Stomach (tissue), 4 donors: ENCODE measurements at regions not wholly inside any gene's neighbourhood (a gene's known extent, or its start where the extent isn't known, plus 50 kb on each side); places are given as distances from the start of the nearest gene placed in this dataset.

Experiments used
- EP300 ChIP-seq: sonication (generic); formaldehyde crosslinking; IDR thresholded peaks from one replicate; pipeline ENCODE4 v1.6.1; 2017; ENCODE audit warnings: antibody characterized with exemption
- POLR2A ChIP-seq, 4 donors: fragments of 450-650 bp; IDR thresholded peaks; one replicate each; pipeline ENCODE4 v1.6.1; 2016; ENCODE audit warnings: antibody characterized with exemption in 4 of 4, control low read depth in 2 of 4, mild to moderate bottlenecking in 1 of 4, moderate library complexity in 1 of 4
- TF ChIP-seq, protein P1 (sequence below), 7 experiments: fragments of 450-650 bp in 4 of 7; fragments of 200-600 bp in 3 of 7; sonication (generic) in 3 of 7; IDR thresholded peaks; one replicate each; pipeline ENCODE4 v1.5.1; 2016 to 2019; ENCODE audit warnings: antibody characterized with exemption in 7 of 7, control low read depth in 2 of 7, mild to moderate bottlenecking in 1 of 7

DNA sequence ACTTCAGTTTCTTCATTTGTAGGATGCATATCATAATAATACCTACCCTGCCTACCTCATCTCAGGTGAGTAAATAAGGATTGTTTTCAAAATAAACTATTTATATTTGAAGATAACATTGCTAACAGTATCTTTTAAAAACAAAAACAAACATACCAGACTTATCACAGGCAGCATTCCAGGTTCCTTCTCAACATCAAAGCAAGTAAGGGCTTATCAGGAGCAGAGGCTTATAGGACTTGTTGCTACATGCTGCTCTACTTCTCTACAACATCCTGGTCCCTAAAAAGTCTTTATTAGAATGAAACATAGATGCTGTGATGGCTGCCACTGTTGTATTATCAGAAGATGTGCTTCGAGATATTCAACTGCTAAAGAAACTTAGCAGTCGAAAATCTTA lies 149.2 kb upstream of the PRDM1 start:
- TF ChIP-seq, protein P1, sequence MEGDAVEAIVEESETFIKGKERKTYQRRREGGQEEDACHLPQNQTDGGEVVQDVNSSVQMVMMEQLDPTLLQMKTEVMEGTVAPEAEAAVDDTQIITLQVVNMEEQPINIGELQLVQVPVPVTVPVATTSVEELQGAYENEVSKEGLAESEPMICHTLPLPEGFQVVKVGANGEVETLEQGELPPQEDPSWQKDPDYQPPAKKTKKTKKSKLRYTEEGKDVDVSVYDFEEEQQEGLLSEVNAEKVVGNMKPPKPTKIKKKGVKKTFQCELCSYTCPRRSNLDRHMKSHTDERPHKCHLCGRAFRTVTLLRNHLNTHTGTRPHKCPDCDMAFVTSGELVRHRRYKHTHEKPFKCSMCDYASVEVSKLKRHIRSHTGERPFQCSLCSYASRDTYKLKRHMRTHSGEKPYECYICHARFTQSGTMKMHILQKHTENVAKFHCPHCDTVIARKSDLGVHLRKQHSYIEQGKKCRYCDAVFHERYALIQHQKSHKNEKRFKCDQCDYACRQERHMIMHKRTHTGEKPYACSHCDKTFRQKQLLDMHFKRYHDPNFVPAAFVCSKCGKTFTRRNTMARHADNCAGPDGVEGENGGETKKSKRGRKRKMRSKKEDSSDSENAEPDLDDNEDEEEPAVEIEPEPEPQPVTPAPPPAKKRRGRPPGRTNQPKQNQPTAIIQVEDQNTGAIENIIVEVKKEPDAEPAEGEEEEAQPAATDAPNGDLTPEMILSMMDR (IDR thresholded peaks at IDR 0.05), result no peak
- TF ChIP-seq POLR2A (IDR thresholded peaks at IDR 0.05), result no peak
- no peak for TF ChIP-seq EP300
